SU-DHL-6 (cell line): ENCODE measurements at regions not wholly inside any gene's neighbourhood (a gene's known extent, or its start where the extent isn't known, plus 50 kb on each side); places are given as distances from the start of the nearest gene placed in this dataset.

Experiments used
- H2AFZ ChIP-seq: fragments of 200-600 bp; sonication (generic); 2 replicates; pipeline ENCODE4 v1.6.1; 2014; ENCODE audit warnings: low read depth, mild to moderate bottlenecking, moderate library complexity, mixed read lengths, antibody characterized with exemption, low read length; ENCODE audit not compliant: severe bottlenecking
- H3F3A ChIP-seq: fragments of 200-600 bp; shearing (Covaris generic); 2 replicates; pipeline ENCODE4 v1.6.0; 2016; ENCODE audit warnings: antibody characterized with exemption, mild to moderate bottlenecking; ENCODE audit not compliant: insufficient read depth
- H3K27ac ChIP-seq: fragments of 200-600 bp; sonication (generic); 2 replicates; pipeline ENCODE4 v1.5.1; 2016; ENCODE audit warnings: low read depth, mild to moderate bottlenecking, low read length, moderate library complexity, mixed read lengths
- H3K27me3 ChIP-seq: fragments of 200-600 bp; sonication (generic), shearing (Covaris generic); 2 replicates; pipeline ENCODE4 v1.6.0; 2014; ENCODE audit warnings: mild to moderate bottlenecking, low read length
- H3K36me3 ChIP-seq: fragments of 200-600 bp; sonication (generic); 2 replicates; pipeline ENCODE4 v1.6.1; 2014; ENCODE audit warnings: mild to moderate bottlenecking, low read length, mixed read lengths
- H3K4me2 ChIP-seq: fragments of 300-600, 200-600 bp; shearing (Covaris generic), sonication (generic); 2 replicates; pipeline ENCODE4 v1.6.0; 2014; ENCODE audit warnings: low read length, low read depth, mild to moderate bottlenecking; ENCODE audit not compliant: poor library complexity, severe bottlenecking
- H3K4me3 ChIP-seq: fragments of 200-600 bp; sonication (generic); 2 replicates; pipeline ENCODE4 v1.5.1; 2014; ENCODE audit warnings: antibody characterized with exemption, low read length, mild to moderate bottlenecking, mixed read lengths; ENCODE audit not compliant: insufficient read depth, poor library complexity, severe bottlenecking
- H3K79me2 ChIP-seq: fragments of 200-600 bp; sonication (generic); 2 replicates; pipeline ENCODE4 v1.6.1; 2014; ENCODE audit warnings: mild to moderate bottlenecking, low read length, moderate library complexity; ENCODE audit not compliant: insufficient read depth
- H3K9ac ChIP-seq: fragments of 200-600 bp; sonication (generic); 2 replicates; pipeline ENCODE4 v1.7.0; 2014; ENCODE audit warnings: mild to moderate bottlenecking, low read length
- H3K9me2 ChIP-seq: fragments of 200-600 bp; sonication (generic); replicated peaks from 2 replicates; pipeline ENCODE4 v1.6.1; 2014; ENCODE audit warnings: low read length; ENCODE audit not compliant: insufficient read depth
- H3K9me3 ChIP-seq: fragments of 200-600 bp; sonication (generic); 2 replicates; pipeline ENCODE4 v1.6.1; 2014; ENCODE audit warnings: low read length, mixed read lengths; ENCODE audit not compliant: insufficient read depth
- H4K20me1 ChIP-seq: fragments of 200-600 bp; sonication (generic); 2 replicates; pipeline ENCODE4 v1.6.1; 2014; ENCODE audit warnings: low read depth, mild to moderate bottlenecking, antibody characterized with exemption, low read length, moderate library complexity, mixed read lengths
- CTCF ChIP-seq: fragments of 200-600 bp; sonication (generic); IDR thresholded peaks from one replicate; pipeline ENCODE4 v1.5.1; 2017; ENCODE audit warnings: antibody characterized with exemption, mild to moderate bottlenecking, low read length, moderate library complexity; ENCODE audit not compliant: insufficient read depth, poor library complexity, severe bottlenecking
- EZH2phosphoT487 ChIP-seq: fragments of 200-600 bp; sonication (generic), shearing (Covaris generic); conservative IDR thresholded peaks from 2 replicates; pipeline ENCODE4 v1.6.1; 2018; ENCODE audit warnings: mild to moderate bottlenecking, antibody characterized with exemption, low read length, moderate library complexity, mixed read lengths

- Histone ChIP-seq H3K9me3 (no peaks in the 10 kb centered on the region), H3F3A (no peaks in the 10 kb centered on the region), H3K79me2 (no peaks in the 10 kb centered on the region), H3K4me2 (no peak overlapping the region), H2AFZ (no peak overlapping the region), H4K20me1 (no peaks in the 10 kb centered on the region), H3K27ac (no peak overlapping the region), H3K4me3 (no peak overlapping the region), H3K27me3 (no peaks in the 10 kb centered on the region; the same call in 1 of the 2 replicates), H3K9me2 (no peaks in the 10 kb centered on the region), H3K9ac (no peak overlapping the region), H3K36me3 (no peaks in the 10 kb centered on the region)
- TF ChIP-seq EZH2phosphoT487, result no peak
- no peak for TF ChIP-seq CTCF
These were observed 120.6 kb downstream of the USP22 start for GRCh38 chr17:20922128-20922670.

- no peak overlapping the region for H3K4me3 ChIP-seq
- no peak overlapping the region for H3K4me2 ChIP-seq
- no peaks in the 10 kb centered on the region for H3K36me3 ChIP-seq
- H3K9me2 ChIP-seq, result no peaks in the 10 kb centered on the region
- no peaks in the 10 kb centered on the region for H3F3A ChIP-seq
- no peak overlapping the region for H3K9ac ChIP-seq
- H3K27ac ChIP-seq, result no peak overlapping the region
- no peaks in the 10 kb centered on the region for H3K79me2 ChIP-seq
- no peak overlapping the region for H2AFZ ChIP-seq
- H4K20me1 ChIP-seq, result no peaks in the 10 kb centered on the region
- H3K27me3 ChIP-seq, result no peaks in the 10 kb centered on the region; the same call in 1 of the 2 replicates
- TF ChIP-seq CTCF (no peak), EZH2phosphoT487 (no peak)
- no peaks in the 10 kb centered on the region for H3K9me3 ChIP-seq
These were observed 118.5 kb downstream of the USP22 start for GRCh38 chr17:20924306-20924705.

DNA sequence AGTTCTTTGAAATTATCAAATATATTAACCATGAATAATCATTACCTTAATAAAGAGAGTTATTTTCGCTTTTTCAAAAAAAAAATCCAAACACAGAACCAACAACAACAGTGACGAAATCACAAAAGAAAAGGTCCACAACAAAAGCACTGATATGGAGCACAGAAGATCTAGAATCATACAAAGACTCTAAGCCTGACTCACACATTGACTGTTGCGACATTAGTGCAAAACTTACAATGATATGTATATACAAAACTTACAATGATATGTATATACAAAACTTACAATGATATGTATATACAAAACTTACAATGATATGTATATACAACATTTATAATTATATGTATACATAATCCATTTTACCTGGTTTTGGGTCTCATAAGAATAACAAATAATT is 117.7 kb downstream of the USP22 start:
- H3K27ac ChIP-seq, result no peak overlapping the region
- TF ChIP-seq EZH2phosphoT487 (no peak), CTCF (no peak)

More for the DNA sequence above, 117.7 kb downstream of the USP22 start:
- Histone ChIP-seq H2AFZ (no peak overlapping the region), H4K20me1 (no peaks in the 10 kb centered on the region), H3K9me2 (no peaks in the 10 kb centered on the region), H3K27me3 (no peaks in the 10 kb centered on the region; the same call in 1 of the 2 replicates), H3K9me3 (no peaks in the 10 kb centered on the region), H3F3A (no peaks in the 10 kb centered on the region), H3K79me2 (no peaks in the 10 kb centered on the region), H3K4me2 (no peak overlapping the region), H3K36me3 (no peaks in the 10 kb centered on the region), H3K9ac (no peak overlapping the region), H3K4me3 (no peak overlapping the region)
